ENCODE measurements at regions not wholly inside any gene's neighbourhood (a gene's known extent, or its start where the extent isn't known, plus 50 kb on each side); places are given as distances from the start of the nearest gene placed in this dataset.

- no peak for DNase-seq
- H3K4me3 ChIP-seq, result no peak overlapping the region
- H3K36me3 ChIP-seq, result no peaks in the 10 kb centered on the region
- peaks cover 3% of the 10 kb centered on the region for H3K4me1 ChIP-seq
- no peaks in the 10 kb centered on the region for H3K9me3 ChIP-seq
- TF ChIP-seq, protein P1, sequence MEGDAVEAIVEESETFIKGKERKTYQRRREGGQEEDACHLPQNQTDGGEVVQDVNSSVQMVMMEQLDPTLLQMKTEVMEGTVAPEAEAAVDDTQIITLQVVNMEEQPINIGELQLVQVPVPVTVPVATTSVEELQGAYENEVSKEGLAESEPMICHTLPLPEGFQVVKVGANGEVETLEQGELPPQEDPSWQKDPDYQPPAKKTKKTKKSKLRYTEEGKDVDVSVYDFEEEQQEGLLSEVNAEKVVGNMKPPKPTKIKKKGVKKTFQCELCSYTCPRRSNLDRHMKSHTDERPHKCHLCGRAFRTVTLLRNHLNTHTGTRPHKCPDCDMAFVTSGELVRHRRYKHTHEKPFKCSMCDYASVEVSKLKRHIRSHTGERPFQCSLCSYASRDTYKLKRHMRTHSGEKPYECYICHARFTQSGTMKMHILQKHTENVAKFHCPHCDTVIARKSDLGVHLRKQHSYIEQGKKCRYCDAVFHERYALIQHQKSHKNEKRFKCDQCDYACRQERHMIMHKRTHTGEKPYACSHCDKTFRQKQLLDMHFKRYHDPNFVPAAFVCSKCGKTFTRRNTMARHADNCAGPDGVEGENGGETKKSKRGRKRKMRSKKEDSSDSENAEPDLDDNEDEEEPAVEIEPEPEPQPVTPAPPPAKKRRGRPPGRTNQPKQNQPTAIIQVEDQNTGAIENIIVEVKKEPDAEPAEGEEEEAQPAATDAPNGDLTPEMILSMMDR (IDR thresholded peaks at IDR 0.05), result no peak
- no peak overlapping the region for H3K9ac ChIP-seq (ENCODE audit: low read depth in 2 of 2, low read length in 2 of 2)
- intact Hi-C loops (cut with DNase I), result no loop called here
- H3K27me3 ChIP-seq, result no peaks in the 10 kb centered on the region
- H3K27ac ChIP-seq, result no peak overlapping the region
These were observed 156.4 kb upstream of the IRX4 start for GRCh38 chr5:2039180-2039531.

DNA sequence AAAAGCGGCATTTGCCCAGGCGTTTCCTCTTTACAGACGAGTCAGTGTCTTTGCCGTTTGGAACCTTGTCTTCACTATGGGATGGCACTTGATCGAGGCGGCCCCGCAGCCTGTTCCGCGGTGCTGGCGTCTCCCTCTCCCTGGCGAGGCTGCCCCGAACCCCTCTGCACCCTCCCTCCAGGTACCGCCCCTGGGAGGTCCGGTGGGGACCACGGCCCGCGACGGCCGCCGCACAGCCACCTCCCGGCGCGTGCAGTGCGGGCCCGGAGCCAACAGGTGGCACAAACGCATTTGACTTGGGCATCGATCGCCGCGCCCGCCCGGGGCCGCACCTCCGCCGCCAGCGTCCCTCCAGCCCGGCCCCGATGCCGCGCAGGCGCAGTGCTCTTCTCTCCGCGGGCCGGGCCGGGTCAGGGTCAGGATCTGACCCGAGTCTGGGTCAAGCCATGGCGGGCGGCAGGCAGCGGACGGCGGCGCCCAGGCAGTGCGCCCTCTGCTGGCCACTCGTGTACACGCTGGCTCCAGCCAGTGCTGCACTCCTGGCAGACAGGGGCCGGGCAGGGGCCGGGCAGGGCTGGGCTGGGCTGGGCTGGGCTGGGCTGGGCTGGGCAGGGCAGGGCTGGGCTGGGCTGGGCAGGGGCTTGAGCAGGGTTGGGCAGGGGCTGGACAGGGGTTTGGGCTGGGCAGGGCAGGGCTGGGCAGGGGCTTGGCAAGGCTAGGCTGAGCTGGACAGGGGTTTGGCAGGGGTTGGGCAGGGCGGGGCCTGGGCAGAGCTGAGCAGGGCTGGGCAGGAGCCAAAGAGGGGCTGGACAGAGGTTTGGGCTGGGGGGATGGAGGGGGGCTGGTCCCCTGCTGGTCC, 155.8 kb upstream of the IRX4 start:
- Histone ChIP-seq H3K27ac (no peak overlapping the region), H3K27me3 (no peaks in the 10 kb centered on the region), H3K9me3 (no peaks in the 10 kb centered on the region), H3K4me3 (peak overlapping the region; percentile 41), H3K9ac (ENCODE audit: low read depth in 2 of 2, low read length in 2 of 2) (peak overlapping the region in 1 of 2 donors; percentile 63), H3K4me1 (peaks cover 3% of the 10 kb centered on the region), H3K36me3 (no peaks in the 10 kb centered on the region)
- TF ChIP-seq, protein P1 (IDR thresholded peaks at IDR 0.05), result peak; percentile 51
- intact Hi-C loops (cut with DNase I), result no loop called here
- DNase-seq, result peak; percentile 25

GRCh38 chr5:2036885-2037284, 154.2 kb upstream of the IRX4 start:
- Histone ChIP-seq H3K27ac (no peak overlapping the region), H3K27me3 (no peaks in the 10 kb centered on the region)
- DNase-seq, result no peak

GRCh38 chr5:2032432-2032831, 149.7 kb upstream of the IRX4 start:
- no peaks in the 10 kb centered on the region for H3K9me3 ChIP-seq
- no peaks in the 10 kb centered on the region for H3K36me3 ChIP-seq
- no peak overlapping the region for H3K27ac ChIP-seq
- intact Hi-C loops (cut with DNase I), result no loop called here
- TF ChIP-seq, protein P1 (IDR thresholded peaks at IDR 0.05), result no peak
- DNase-seq, result no peak
- H3K4me1 ChIP-seq, result no peaks in the 10 kb centered on the region
- H3K27me3 ChIP-seq, result no peaks in the 10 kb centered on the region
- no peak overlapping the region for H3K4me3 ChIP-seq
- no peak overlapping the region for H3K9ac ChIP-seq (ENCODE audit: low read depth in 2 of 2, low read length in 2 of 2)

More at GRCh38 chr5:2036885-2037284, 154.2 kb upstream of the IRX4 start:
- Histone ChIP-seq H3K9ac (ENCODE audit: low read depth in 2 of 2, low read length in 2 of 2) (no peak overlapping the region), H3K36me3 (no peaks in the 10 kb centered on the region), H3K9me3 (no peaks in the 10 kb centered on the region), H3K4me1 (peaks cover 3% of the 10 kb centered on the region), H3K4me3 (no peak overlapping the region)
- intact Hi-C loops (cut with DNase I), result no loop called here
- TF ChIP-seq, protein P1 (IDR thresholded peaks at IDR 0.05), result no peak

DNA sequence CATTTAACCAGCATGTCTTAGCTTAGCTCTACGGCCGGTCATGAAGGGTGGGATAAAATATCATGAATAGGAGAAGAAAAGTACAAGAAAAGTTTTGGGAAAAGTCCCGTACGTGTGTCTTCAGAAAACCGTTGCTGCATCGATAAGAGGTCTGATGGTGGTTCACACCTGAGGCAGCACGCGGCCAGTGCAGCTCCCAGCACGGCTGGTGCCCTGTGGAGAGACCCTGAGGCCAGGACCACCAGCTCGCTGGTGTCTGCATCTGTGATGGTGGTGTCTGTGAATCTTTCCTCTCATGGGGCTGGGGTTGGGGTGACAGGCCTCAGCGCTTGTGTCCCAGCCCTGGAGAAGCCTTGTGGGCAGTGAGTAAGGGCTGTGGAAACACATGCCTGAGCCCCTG, 148.9 kb upstream of the IRX4 start:
- no peak for DNase-seq
- H3K9me3 ChIP-seq, result no peaks in the 10 kb centered on the region
- H3K9ac ChIP-seq (ENCODE audit: low read depth in 2 of 2, low read length in 2 of 2), result no peak overlapping the region
- no peaks in the 10 kb centered on the region for H3K4me1 ChIP-seq
- TF ChIP-seq, protein P1 (IDR thresholded peaks at IDR 0.05), result no peak
- intact Hi-C loops (cut with DNase I), result no loop called here
- H3K27ac ChIP-seq, result no peak overlapping the region
- no peaks in the 10 kb centered on the region for H3K36me3 ChIP-seq
- no peak overlapping the region for H3K4me3 ChIP-seq
- no peaks in the 10 kb centered on the region for H3K27me3 ChIP-seq

Measured in colonic mucosa (tissue), 4 donors.